SK-N-SH treated with all-trans-retinoic acid at 6 μM for 48 hours (cell line): ENCODE measurements at regions not wholly inside any gene's neighbourhood (a gene's known extent, or its start where the extent isn't known, plus 50 kb on each side); places are given as distances from the start of the nearest gene placed in this dataset.

Source experiments
- ATAC-seq: fragments of 200-7000 bp; cut with Tn5 transposase; 3 replicates; pipeline ENCODE4 v1.9.1; 2020; ENCODE audit warnings: mild to moderate bottlenecking, moderate library complexity
- ARNTL ChIP-seq: fragments of 450-650 bp; formaldehyde crosslinking; IDR thresholded peaks from 2 replicates; pipeline ENCODE4 v1.5.0; 2020; ENCODE audit warnings: low read depth, mild to moderate bottlenecking, moderate library complexity, borderline replicate concordance
- BACH2 ChIP-seq: fragments of 250-450 bp; sonication (Bioruptor Pico); IDR thresholded peaks from 2 replicates; pipeline ENCODE4 v1.9.0; 2021; ENCODE audit warnings: mild to moderate bottlenecking, borderline replicate concordance
- CSDC2 ChIP-seq: fragments of 250-450 bp; sonication (Bioruptor Pico); IDR thresholded peaks from 2 replicates; pipeline ENCODE4 v1.5.0; 2020; ENCODE audit warnings: mild to moderate bottlenecking, moderate library complexity
- ESRRG ChIP-seq: fragments of 250-450 bp; sonication (Bioruptor Pico); IDR thresholded peaks from 2 replicates; pipeline ENCODE4 v1.6.1; 2021; ENCODE audit warnings: mild to moderate bottlenecking
- GLIS3 ChIP-seq: fragments of 250-450 bp; sonication (Bioruptor Pico); IDR thresholded peaks from 2 replicates; pipeline ENCODE4 v1.5.0; 2020; ENCODE audit warnings: mild to moderate bottlenecking, moderate library complexity
- ISL1 ChIP-seq: fragments of 250-450 bp; sonication (Bioruptor Pico); IDR thresholded peaks from 2 replicates; pipeline ENCODE4 v2.1.2; 2022; ENCODE audit warnings: mild to moderate bottlenecking, moderate library complexity
- OSR1 ChIP-seq: fragments of 250-450 bp; sonication (Bioruptor Pico); IDR thresholded peaks from 2 replicates; pipeline ENCODE4 v1.8.0; 2022; ENCODE audit warnings: moderate library complexity, mild to moderate bottlenecking, inconsistent platforms
- PPARA ChIP-seq: fragments of 250-450 bp; sonication (Bioruptor Pico); IDR thresholded peaks from 2 replicates; pipeline ENCODE4 v1.5.0; 2020; ENCODE audit warnings: mild to moderate bottlenecking, borderline replicate concordance
- RARB ChIP-seq: fragments of 250-450 bp; sonication (Bioruptor Pico); IDR thresholded peaks from 2 replicates; pipeline ENCODE4 v1.8.0; 2021; ENCODE audit warnings: mild to moderate bottlenecking, moderate library complexity
- SNAI2 ChIP-seq: fragments of 250-450 bp; sonication (Bioruptor Pico); IDR thresholded peaks from 2 replicates; pipeline ENCODE4 v1.5.0; 2020; ENCODE audit warnings: mild to moderate bottlenecking, moderate library complexity
- TCF4 ChIP-seq: fragments of 250-450 bp; sonication (Bioruptor Pico); IDR thresholded peaks from 2 replicates; pipeline ENCODE4 v1.8.0; 2021; ENCODE audit warnings: mild to moderate bottlenecking, moderate library complexity, borderline replicate concordance
- TOX ChIP-seq: fragments of 250-450 bp; sonication (Bioruptor Pico); IDR thresholded peaks from 2 replicates; pipeline ENCODE4 v1.8.0; 2021; ENCODE audit warnings: mild to moderate bottlenecking, moderate library complexity, borderline replicate concordance
- ZC3H10 ChIP-seq: fragments of 250-450 bp; sonication (Bioruptor Pico); IDR thresholded peaks from 2 replicates; pipeline ENCODE4 v1.5.1; 2021; ENCODE audit warnings: mild to moderate bottlenecking, moderate library complexity
- ZFP30 ChIP-seq: fragments of 450-650 bp; formaldehyde crosslinking; IDR thresholded peaks from 2 replicates; pipeline ENCODE4 v1.5.0; 2022; ENCODE audit warnings: mild to moderate bottlenecking, moderate library complexity
- ZNF565 ChIP-seq: fragments of 450-650 bp; formaldehyde crosslinking; conservative IDR thresholded peaks from 2 replicates; pipeline ENCODE4 v1.5.0; 2020; ENCODE audit warnings: low read depth, mild to moderate bottlenecking, moderate library complexity
- ZNF8 ChIP-seq: fragments of 450-650 bp; formaldehyde crosslinking; IDR thresholded peaks from 2 replicates; pipeline ENCODE4 v1.5.0; 2020; ENCODE audit warnings: mild to moderate bottlenecking, moderate library complexity
- TF ChIP-seq, protein P1 (sequence below): fragments of 250-450 bp; sonication (Bioruptor Pico); IDR thresholded peaks from 2 replicates; pipeline ENCODE4 v1.8.0; 2020; ENCODE audit warnings: mild to moderate bottlenecking, moderate library complexity, borderline replicate concordance
- TF ChIP-seq, protein P2 (sequence below): fragments of 250-450 bp; sonication (Bioruptor Pico); IDR thresholded peaks from 2 replicates; pipeline ENCODE4 v1.8.0; 2021; ENCODE audit warnings: low read depth, mild to moderate bottlenecking, moderate library complexity, borderline replicate concordance
- TF ChIP-seq, protein P3 (sequence below): fragments of 250-450 bp; sonication (Bioruptor Pico); IDR thresholded peaks from 2 replicates; pipeline ENCODE4 v1.5.1; 2020; ENCODE audit warnings: low read depth, mild to moderate bottlenecking, moderate library complexity
- TF ChIP-seq, protein P4 (sequence below): fragments of 250-450 bp; sonication (Bioruptor Pico); IDR thresholded peaks from 2 replicates; pipeline ENCODE4 v1.5.1; 2021; ENCODE audit warnings: mild to moderate bottlenecking, moderate library complexity
- TF ChIP-seq, protein P5 (sequence below): fragments of 250-450 bp; sonication (Bioruptor Pico); IDR thresholded peaks from 2 replicates; pipeline ENCODE4 v1.5.0; 2020; ENCODE audit warnings: mild to moderate bottlenecking, moderate library complexity

DNA sequence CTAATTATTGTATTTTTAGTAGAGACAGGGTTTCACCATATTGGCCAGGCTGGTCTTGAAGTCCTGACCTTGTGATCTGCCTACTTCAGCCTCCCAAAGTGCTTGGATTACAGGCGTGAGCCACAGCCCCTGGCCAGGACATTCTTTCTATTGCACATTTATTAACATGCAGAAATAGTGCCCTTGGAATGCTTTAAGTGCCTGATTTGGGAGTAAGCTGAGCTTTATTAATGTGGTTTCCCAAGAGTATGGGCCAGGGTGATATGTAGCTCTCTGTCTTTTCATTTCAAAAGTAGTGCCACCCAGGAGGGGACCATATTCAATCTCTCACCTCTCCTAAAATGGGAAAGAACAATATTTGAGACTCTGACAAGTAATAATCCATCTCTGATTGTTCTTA is 970.7 kb downstream of the KCNMA1 start (continued):
- TF ChIP-seq, protein P1, sequence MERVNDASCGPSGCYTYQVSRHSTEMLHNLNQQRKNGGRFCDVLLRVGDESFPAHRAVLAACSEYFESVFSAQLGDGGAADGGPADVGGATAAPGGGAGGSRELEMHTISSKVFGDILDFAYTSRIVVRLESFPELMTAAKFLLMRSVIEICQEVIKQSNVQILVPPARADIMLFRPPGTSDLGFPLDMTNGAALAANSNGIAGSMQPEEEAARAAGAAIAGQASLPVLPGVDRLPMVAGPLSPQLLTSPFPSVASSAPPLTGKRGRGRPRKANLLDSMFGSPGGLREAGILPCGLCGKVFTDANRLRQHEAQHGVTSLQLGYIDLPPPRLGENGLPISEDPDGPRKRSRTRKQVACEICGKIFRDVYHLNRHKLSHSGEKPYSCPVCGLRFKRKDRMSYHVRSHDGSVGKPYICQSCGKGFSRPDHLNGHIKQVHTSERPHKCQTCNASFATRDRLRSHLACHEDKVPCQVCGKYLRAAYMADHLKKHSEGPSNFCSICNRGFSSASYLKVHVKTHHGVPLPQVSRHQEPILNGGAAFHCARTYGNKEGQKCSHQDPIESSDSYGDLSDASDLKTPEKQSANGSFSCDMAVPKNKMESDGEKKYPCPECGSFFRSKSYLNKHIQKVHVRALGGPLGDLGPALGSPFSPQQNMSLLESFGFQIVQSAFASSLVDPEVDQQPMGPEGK (CRISPR knock-in tag): no peak
- TF ChIP-seq ISL1: no peak
- no peak for TF ChIP-seq OSR1 (CRISPR knock-in tag)
- no peak for TF ChIP-seq ZNF8
- no peak for TF ChIP-seq ESRRG
- no peak for TF ChIP-seq ZNF565

DNA sequence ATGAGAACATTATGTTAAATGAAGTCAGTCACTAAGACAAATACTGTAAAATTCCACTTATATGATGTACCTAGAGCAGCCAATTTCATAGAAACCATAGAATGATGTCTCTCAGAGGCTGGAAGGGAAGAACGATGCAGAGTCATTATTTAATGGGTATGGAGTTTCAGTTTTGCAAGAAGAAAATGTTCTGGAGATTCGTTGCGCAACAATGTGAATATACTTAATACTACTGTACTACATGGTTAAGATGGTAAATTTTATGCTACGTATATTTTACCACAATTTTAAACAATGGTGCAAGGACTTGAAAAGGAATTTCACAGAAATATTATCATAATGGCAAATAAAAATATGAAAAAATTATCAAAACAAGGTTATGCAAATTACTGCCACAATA is 972.6 kb downstream of the KCNMA1 start:
- ATAC-seq: no peak
- TF ChIP-seq ARNTL (CRISPR knock-in tag) (no peak), ISL1 (no peak), TCF4 (CRISPR knock-in tag) (no peak), GLIS3 (no peak), CSDC2 (CRISPR knock-in tag) (no peak), ZFP30 (no peak), ZC3H10 (CRISPR knock-in tag) (no peak), ESRRG (no peak), RARB (no peak), BACH2 (CRISPR knock-in tag) (no peak)
- TF ChIP-seq, protein P2, sequence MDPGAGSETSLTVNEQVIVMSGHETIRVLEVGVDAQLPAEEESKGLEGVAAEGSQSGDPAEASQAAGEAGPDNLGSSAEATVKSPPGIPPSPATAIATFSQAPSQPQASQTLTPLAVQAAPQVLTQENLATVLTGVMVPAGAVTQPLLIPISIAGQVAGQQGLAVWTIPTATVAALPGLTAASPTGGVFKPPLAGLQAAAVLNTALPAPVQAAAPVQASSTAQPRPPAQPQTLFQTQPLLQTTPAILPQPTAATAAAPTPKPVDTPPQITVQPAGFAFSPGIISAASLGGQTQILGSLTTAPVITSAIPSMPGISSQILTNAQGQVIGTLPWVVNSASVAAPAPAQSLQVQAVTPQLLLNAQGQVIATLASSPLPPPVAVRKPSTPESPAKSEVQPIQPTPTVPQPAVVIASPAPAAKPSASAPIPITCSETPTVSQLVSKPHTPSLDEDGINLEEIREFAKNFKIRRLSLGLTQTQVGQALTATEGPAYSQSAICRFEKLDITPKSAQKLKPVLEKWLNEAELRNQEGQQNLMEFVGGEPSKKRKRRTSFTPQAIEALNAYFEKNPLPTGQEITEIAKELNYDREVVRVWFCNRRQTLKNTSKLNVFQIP (CRISPR knock-in tag): no peak
- TF ChIP-seq, protein P1 (CRISPR knock-in tag): no peak
- TF ChIP-seq, protein P3, sequence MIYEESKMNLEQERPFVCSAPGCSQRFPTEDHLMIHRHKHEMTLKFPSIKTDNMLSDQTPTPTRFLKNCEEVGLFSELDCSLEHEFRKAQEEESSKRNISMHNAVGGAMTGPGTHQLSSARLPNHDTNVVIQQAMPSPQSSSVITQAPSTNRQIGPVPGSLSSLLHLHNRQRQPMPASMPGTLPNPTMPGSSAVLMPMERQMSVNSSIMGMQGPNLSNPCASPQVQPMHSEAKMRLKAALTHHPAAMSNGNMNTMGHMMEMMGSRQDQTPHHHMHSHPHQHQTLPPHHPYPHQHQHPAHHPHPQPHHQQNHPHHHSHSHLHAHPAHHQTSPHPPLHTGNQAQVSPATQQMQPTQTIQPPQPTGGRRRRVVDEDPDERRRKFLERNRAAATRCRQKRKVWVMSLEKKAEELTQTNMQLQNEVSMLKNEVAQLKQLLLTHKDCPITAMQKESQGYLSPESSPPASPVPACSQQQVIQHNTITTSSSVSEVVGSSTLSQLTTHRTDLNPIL (CRISPR knock-in tag): no peak
- TF ChIP-seq, protein P4, sequence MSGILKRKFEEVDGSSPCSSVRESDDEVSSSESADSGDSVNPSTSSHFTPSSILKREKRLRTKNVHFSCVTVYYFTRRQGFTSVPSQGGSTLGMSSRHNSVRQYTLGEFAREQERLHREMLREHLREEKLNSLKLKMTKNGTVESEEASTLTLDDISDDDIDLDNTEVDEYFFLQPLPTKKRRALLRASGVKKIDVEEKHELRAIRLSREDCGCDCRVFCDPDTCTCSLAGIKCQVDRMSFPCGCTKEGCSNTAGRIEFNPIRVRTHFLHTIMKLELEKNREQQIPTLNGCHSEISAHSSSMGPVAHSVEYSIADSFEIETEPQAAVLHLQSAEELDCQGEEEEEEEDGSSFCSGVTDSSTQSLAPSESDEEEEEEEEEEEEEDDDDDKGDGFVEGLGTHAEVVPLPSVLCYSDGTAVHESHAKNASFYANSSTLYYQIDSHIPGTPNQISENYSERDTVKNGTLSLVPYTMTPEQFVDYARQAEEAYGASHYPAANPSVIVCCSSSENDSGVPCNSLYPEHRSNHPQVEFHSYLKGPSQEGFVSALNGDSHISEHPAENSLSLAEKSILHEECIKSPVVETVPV (CRISPR knock-in tag): no peak

DNA sequence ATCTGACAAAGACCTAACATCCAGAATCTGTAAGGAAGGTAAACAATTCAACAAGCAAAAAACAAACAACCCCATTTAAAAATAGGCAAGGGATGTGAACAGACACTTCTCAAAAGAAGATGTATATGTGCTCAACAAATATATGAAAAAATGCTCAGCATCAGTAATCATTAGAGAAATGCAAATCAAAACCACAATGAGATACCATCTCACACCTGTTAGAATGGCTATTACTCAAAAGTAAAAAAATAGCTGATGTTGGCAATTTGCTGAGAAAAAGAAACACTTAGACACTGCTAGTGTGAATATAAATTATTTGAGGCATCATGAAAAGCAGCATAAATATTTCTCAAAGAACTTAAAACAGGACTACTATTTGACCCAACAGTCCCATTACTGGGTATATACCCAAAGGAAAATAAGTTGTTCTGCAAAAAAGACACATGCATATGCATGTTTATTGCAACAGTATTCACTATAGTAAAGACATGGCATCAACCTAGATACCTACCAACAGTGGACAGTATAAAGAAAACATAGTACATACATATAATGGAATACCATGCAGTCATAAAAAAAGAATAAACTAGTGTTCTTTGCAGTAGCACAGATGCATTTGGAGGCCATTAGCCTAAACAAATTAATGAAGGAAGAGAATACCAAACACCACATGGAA is 980.1 kb downstream of the KCNMA1 start:
- no peak for TF ChIP-seq SNAI2 (CRISPR knock-in tag)
- ATAC-seq: no peak

DNA sequence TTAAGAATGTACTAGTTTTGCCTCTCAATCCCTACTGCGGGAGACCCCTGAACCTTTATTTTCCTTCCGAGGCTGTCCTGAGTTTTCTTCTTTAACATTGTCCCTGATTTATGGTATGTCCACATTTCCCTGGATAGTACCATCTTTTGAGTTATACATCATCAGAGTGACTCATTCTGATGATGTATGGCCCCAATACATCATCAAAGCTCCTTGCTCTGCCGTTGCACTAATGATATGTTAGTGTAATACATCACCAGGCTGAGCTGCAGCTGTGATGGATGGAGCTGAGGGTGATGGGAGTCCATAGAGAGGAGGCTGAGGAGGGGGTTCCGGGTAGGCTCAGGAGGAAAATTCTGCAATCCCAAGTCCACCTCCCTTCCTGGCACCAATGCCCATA is 986.5 kb downstream of the KCNMA1 start:
- ATAC-seq: no peak
- TF ChIP-seq RARB (no peak), ZFP30 (no peak), GLIS3 (no peak), BACH2 (CRISPR knock-in tag) (no peak), PPARA (CRISPR knock-in tag) (no peak), TOX (CRISPR knock-in tag) (no peak), ZC3H10 (CRISPR knock-in tag) (no peak), OSR1 (CRISPR knock-in tag) (no peak), SNAI2 (CRISPR knock-in tag) (no peak), ARNTL (CRISPR knock-in tag) (no peak), ZNF8 (no peak)
- TF ChIP-seq, protein P1 (CRISPR knock-in tag): no peak
- TF ChIP-seq, protein P3 (CRISPR knock-in tag): no peak
- TF ChIP-seq, protein P5, sequence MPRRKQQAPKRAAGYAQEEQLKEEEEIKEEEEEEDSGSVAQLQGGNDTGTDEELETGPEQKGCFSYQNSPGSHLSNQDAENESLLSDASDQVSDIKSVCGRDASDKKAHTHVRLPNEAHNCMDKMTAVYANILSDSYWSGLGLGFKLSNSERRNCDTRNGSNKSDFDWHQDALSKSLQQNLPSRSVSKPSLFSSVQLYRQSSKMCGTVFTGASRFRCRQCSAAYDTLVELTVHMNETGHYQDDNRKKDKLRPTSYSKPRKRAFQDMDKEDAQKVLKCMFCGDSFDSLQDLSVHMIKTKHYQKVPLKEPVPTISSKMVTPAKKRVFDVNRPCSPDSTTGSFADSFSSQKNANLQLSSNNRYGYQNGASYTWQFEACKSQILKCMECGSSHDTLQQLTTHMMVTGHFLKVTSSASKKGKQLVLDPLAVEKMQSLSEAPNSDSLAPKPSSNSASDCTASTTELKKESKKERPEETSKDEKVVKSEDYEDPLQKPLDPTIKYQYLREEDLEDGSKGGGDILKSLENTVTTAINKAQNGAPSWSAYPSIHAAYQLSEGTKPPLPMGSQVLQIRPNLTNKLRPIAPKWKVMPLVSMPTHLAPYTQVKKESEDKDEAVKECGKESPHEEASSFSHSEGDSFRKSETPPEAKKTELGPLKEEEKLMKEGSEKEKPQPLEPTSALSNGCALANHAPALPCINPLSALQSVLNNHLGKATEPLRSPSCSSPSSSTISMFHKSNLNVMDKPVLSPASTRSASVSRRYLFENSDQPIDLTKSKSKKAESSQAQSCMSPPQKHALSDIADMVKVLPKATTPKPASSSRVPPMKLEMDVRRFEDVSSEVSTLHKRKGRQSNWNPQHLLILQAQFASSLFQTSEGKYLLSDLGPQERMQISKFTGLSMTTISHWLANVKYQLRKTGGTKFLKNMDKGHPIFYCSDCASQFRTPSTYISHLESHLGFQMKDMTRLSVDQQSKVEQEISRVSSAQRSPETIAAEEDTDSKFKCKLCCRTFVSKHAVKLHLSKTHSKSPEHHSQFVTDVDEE (CRISPR knock-in tag): no peak
